Stomach (tissue), 4 donors: ENCODE measurements at regions not wholly inside any gene's neighbourhood (a gene's known extent, or its start where the extent isn't known, plus 50 kb on each side); places are given as distances from the start of the nearest gene placed in this dataset.

Experiments
- EP300 ChIP-seq: sonication (generic); formaldehyde crosslinking; IDR thresholded peaks from one replicate; pipeline ENCODE4 v1.6.1; 2017; ENCODE audit warnings: antibody characterized with exemption
- POLR2A ChIP-seq, 4 donors: fragments of 450-650 bp; IDR thresholded peaks; one replicate each; pipeline ENCODE4 v1.6.1; 2016; ENCODE audit warnings: antibody characterized with exemption in 4 of 4, control low read depth in 2 of 4, mild to moderate bottlenecking in 1 of 4, moderate library complexity in 1 of 4
- POLR2AphosphoS5 ChIP-seq, 3 donors: sonication (generic); formaldehyde crosslinking; IDR thresholded peaks; one replicate each; pipeline ENCODE4 v1.6.1; 2016; ENCODE audit warnings: antibody characterized with exemption in 3 of 3
- TF ChIP-seq, protein P1 (sequence below), 7 experiments: fragments of 450-650 bp in 4 of 7; fragments of 200-600 bp in 3 of 7; sonication (generic) in 3 of 7; IDR thresholded peaks; one replicate each; pipeline ENCODE4 v1.5.1; 2016 to 2019; ENCODE audit warnings: antibody characterized with exemption in 7 of 7, control low read depth in 2 of 7, mild to moderate bottlenecking in 1 of 7

GRCh38 chr3:130823996-130824395 lies 69.9 kb upstream of the ATP2C1 start:
- TF ChIP-seq, protein P1, sequence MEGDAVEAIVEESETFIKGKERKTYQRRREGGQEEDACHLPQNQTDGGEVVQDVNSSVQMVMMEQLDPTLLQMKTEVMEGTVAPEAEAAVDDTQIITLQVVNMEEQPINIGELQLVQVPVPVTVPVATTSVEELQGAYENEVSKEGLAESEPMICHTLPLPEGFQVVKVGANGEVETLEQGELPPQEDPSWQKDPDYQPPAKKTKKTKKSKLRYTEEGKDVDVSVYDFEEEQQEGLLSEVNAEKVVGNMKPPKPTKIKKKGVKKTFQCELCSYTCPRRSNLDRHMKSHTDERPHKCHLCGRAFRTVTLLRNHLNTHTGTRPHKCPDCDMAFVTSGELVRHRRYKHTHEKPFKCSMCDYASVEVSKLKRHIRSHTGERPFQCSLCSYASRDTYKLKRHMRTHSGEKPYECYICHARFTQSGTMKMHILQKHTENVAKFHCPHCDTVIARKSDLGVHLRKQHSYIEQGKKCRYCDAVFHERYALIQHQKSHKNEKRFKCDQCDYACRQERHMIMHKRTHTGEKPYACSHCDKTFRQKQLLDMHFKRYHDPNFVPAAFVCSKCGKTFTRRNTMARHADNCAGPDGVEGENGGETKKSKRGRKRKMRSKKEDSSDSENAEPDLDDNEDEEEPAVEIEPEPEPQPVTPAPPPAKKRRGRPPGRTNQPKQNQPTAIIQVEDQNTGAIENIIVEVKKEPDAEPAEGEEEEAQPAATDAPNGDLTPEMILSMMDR (IDR thresholded peaks at IDR 0.05) = no peak
- no peak for TF ChIP-seq POLR2AphosphoS5 (IDR thresholded peaks at IDR 0.05)
- TF ChIP-seq POLR2A (IDR thresholded peaks at IDR 0.05) = no peak
- no peak for TF ChIP-seq EP300
